RWPE2 (cell line): ENCODE measurements at regions not wholly inside any gene's neighbourhood (a gene's known extent, or its start where the extent isn't known, plus 50 kb on each side); places are given as distances from the start of the nearest gene placed in this dataset.
A peak's percentile ranks its signal among the peaks of the same experiment; 100 is the strongest.

Experiments used
- ATAC-seq: fragments of 200-7000 bp; cut with Tn5 transposase; 3 replicates; pipeline ENCODE4 v1.9.1; 2021; ENCODE audit warnings: low read depth
- DNase-seq: peaks from one replicate; pipeline ENCODE4 v3.0.0-alpha.2; 2020; ENCODE audit warnings: low spot score
- H3K27ac ChIP-seq: fragments of 450-650 bp; 2 replicates; pipeline ENCODE4 v1.5.1; 2017; ENCODE audit warnings: mild to moderate bottlenecking; ENCODE audit not compliant: poor library complexity, severe bottlenecking
- H3K27me3 ChIP-seq: fragments of 250-450 bp; sonication (Bioruptor Pico); 2 replicates; pipeline ENCODE4 v1.5.1; 2021; ENCODE audit warnings: mild to moderate bottlenecking, moderate library complexity; ENCODE audit not compliant: insufficient read depth, poor library complexity, severe bottlenecking
- H3K36me3 ChIP-seq: fragments of 250-450 bp; sonication (Bioruptor Pico); 2 replicates; pipeline ENCODE4 v1.5.1; 2020; ENCODE audit warnings: low read depth, mild to moderate bottlenecking, moderate library complexity
- H3K4me1 ChIP-seq: fragments of 250-450 bp; sonication (Bioruptor Pico); 2 replicates; pipeline ENCODE4 v1.5.1; 2021; ENCODE audit warnings: mild to moderate bottlenecking, moderate library complexity; ENCODE audit not compliant: insufficient read depth, poor library complexity, severe bottlenecking
- H3K4me3 ChIP-seq: fragments of 250-450 bp; sonication (Bioruptor Pico); 2 replicates; pipeline ENCODE4 v1.5.1; 2021; ENCODE audit warnings: mild to moderate bottlenecking, moderate library complexity; ENCODE audit not compliant: severe bottlenecking
- H3K9me3 ChIP-seq: fragments of 250-450 bp; sonication (Bioruptor Pico); 2 replicates; pipeline ENCODE4 v1.5.1; 2021; ENCODE audit warnings: mild to moderate bottlenecking, moderate library complexity; ENCODE audit not compliant: severe bottlenecking
- CTCF ChIP-seq: fragments of 450-650 bp; IDR thresholded peaks from one replicate; pipeline ENCODE4 v1.5.1; 2017; ENCODE audit warnings: mild to moderate bottlenecking, moderate library complexity; ENCODE audit not compliant: poor library complexity, severe bottlenecking

GRCh38 chr16:85455534-85455933 is 157.6 kb upstream of the GSE1 start:
- ATAC-seq, result no peak
- no peak for DNase-seq
- Histone ChIP-seq H3K4me1 (no peaks in the 10 kb centered on the region), H3K27me3 (no peaks in the 10 kb centered on the region), H3K9me3 (no peaks in the 10 kb centered on the region), H3K4me3 (no peak overlapping the region), H3K27ac (no peak overlapping the region), H3K36me3 (no peaks in the 10 kb centered on the region)
- TF ChIP-seq CTCF, result no peak

- no peak for TF ChIP-seq CTCF
- H3K27ac ChIP-seq, result no peak overlapping the region
- H3K9me3 ChIP-seq, result no peaks in the 10 kb centered on the region
- no peak for DNase-seq
- no peak overlapping the region for H3K4me3 ChIP-seq
- H3K27me3 ChIP-seq, result peaks cover 13% of the 10 kb centered on the region
- peak; percentile 83 for ATAC-seq
- no peaks in the 10 kb centered on the region for H3K4me1 ChIP-seq
- no peaks in the 10 kb centered on the region for H3K36me3 ChIP-seq
Measured at GRCh38 chr16:85457366-85457765, 155.8 kb upstream of the GSE1 start.

GRCh38 chr16:85458968-85459367 is 154.2 kb upstream of the GSE1 start:
- no peak for ATAC-seq
- H3K36me3 ChIP-seq, result no peaks in the 10 kb centered on the region
- no peaks in the 10 kb centered on the region for H3K9me3 ChIP-seq
- no peak for DNase-seq
- no peak for TF ChIP-seq CTCF
- H3K27ac ChIP-seq, result no peak overlapping the region
- H3K27me3 ChIP-seq, result peaks cover 25% of the 10 kb centered on the region
- no peaks in the 10 kb centered on the region for H3K4me1 ChIP-seq
- no peak overlapping the region for H3K4me3 ChIP-seq

- ATAC-seq, result no peak
Measured at GRCh38 chr16:85459529-85460251, 153.4 kb upstream of the GSE1 start.

More at GRCh38 chr16:85459529-85460251, 153.4 kb upstream of the GSE1 start:
- no peak for DNase-seq
- Histone ChIP-seq H3K4me1 (no peaks in the 10 kb centered on the region), H3K27me3 (peaks cover 25% of the 10 kb centered on the region), H3K27ac (no peak overlapping the region), H3K9me3 (no peaks in the 10 kb centered on the region), H3K36me3 (no peaks in the 10 kb centered on the region), H3K4me3 (no peak overlapping the region)
- no peak for TF ChIP-seq CTCF
